Mesodermal cell (in vitro differentiated cells): ENCODE measurements at regions not wholly inside any gene's neighbourhood (a gene's known extent, or its start where the extent isn't known, plus 50 kb on each side); places are given as distances from the start of the nearest gene placed in this dataset.

ENCODE experiments used
- H3K27ac ChIP-seq: 2 replicates; pipeline ENCODE4 v1.7.0; 2013; ENCODE audit warnings: mild to moderate bottlenecking, low read depth, low read length, moderate library complexity; ENCODE audit not compliant: severe bottlenecking
- H3K36me3 ChIP-seq: 2 replicates; pipeline ENCODE4 v1.7.1; 2013; ENCODE audit warnings: mild to moderate bottlenecking, low read length, moderate library complexity; ENCODE audit not compliant: control insufficient read depth, insufficient read depth
- H3K4me1 ChIP-seq: one replicate; pipeline ENCODE4 v1.7.1; 2013; ENCODE audit warnings: mild to moderate bottlenecking, low read length; ENCODE audit not compliant: insufficient read depth, control insufficient read depth, poor library complexity, severe bottlenecking
- H3K4me3 ChIP-seq: 2 replicates; pipeline ENCODE4 v1.7.0; 2013; ENCODE audit warnings: low read length, control low read depth, mild to moderate bottlenecking; ENCODE audit not compliant: insufficient read depth, poor library complexity, severe bottlenecking; ENCODE audit errors: extremely low read depth
- H3K9me3 ChIP-seq: 2 replicates; pipeline ENCODE4 v1.7.1; 2013; ENCODE audit warnings: mild to moderate bottlenecking, low read length, moderate library complexity; ENCODE audit not compliant: control insufficient read depth
- WGBS, 2 experiments: methylation state at CpG; one replicate each; pipeline ENCODE4 v1.1.5; 2013; ENCODE audit warnings: missing lambda C conversion rate in 2 of 2; ENCODE audit not compliant: insufficient coverage in 2 of 2; 5-methylcytosine and 5-hydroxymethylcytosine counted together

GRCh38 chr12:114221957-114222630 is 183.8 kb downstream of the TBX5 start:
- Histone ChIP-seq H3K36me3 (no peaks in the 10 kb centered on the region), H3K9me3 (no peaks in the 10 kb centered on the region), H3K27ac (no peak overlapping the region)

DNA sequence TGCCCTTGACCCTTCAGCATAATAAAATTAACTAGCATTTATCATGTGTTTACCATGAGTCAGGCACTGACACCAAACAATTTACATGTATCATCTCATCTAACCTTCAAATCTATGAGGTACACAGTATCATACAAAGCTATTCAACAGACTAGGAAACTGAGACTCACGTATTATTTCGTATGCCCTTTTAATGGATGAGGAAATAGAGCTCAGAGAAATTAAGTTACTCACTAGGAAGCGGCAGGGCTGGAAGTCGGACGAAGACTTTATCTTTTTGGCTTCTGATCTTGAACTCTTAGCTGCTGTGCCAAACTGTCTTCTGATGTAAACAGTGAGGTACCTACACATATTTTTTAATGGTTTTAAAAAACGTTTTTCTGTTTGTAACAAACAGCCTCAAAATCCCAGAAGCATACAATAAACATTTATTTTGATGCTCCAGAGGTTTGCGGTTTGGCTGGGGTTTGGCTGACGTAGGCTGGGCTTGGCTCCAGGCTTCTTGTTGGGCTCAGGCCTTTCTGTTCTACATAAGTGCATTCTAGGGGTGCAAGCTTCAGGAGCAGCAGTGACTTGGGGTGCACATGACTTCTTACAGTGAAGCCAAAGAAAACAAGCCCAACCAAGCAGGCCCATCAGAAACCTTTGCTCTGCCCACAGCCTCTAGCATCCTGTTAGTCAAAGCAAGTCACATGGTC is 184.7 kb downstream of the TBX5 start:
- 85 to 96% methylated on average over 7 to 8 of the region's 8 CpGs for WGBS, 2 experiments
- Histone ChIP-seq H3K9me3 (no peaks in the 10 kb centered on the region), H3K27ac (no peak overlapping the region), H3K36me3 (no peaks in the 10 kb centered on the region), H3K4me3 (no peak overlapping the region), H3K4me1 (no peaks in the 10 kb centered on the region)

More at GRCh38 chr12:114221957-114222630, 183.8 kb downstream of the TBX5 start:
- Histone ChIP-seq H3K4me3 (no peak overlapping the region), H3K4me1 (no peaks in the 10 kb centered on the region)

DNA sequence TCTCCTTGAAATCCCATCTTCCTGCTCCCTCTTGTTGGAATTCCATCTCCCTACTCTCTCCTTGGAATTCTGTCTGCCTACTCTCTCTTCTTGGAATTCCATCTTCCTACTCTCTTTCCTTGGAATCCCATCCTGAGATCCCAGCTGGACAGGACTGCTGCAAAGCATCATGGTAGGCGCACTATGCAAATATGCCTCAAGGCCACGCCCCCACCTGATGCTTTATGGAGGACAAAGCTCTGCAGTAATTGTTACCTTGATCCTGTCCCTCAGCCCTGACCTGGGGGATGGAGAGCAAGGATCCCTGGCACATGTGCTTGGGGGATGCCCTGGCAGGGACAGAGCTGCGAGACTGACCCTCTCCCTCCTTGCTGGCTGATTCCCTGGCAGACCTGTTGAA is 185.6 kb downstream of the TBX5 start:
- no peaks in the 10 kb centered on the region for H3K4me1 ChIP-seq
- WGBS, 2 experiments = 80 to 100% methylated on average over 1 to 2 of the region's 3 CpGs
- H3K36me3 ChIP-seq = no peaks in the 10 kb centered on the region
- H3K27ac ChIP-seq = no peak overlapping the region
- H3K4me3 ChIP-seq = no peak overlapping the region
- no peaks in the 10 kb centered on the region for H3K9me3 ChIP-seq

DNA sequence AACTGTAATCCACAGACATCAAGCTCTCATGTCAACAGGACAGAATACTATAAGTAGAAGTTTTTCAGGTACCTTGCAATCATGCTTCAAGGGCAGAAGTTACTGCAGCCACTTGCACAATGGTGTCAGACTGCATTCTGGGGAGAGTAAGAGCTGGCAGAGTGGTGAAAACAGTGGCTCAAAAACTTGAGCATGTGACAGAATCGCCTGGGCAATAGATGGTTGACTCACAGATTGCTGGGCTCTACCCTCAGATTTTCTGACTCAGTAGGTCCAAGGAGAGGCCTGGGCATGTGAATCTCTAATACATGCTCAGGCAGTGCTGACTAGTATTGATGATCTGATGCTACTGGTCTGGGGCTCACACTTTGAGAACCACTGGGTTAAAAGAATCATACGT is 187.8 kb downstream of the TBX5 start:
- WGBS, 2 experiments = 73 to 86% methylated on average over 2 of the region's 2 CpGs
- Histone ChIP-seq H3K4me3 (no peak overlapping the region), H3K36me3 (no peaks in the 10 kb centered on the region), H3K27ac (no peak overlapping the region), H3K9me3 (no peaks in the 10 kb centered on the region), H3K4me1 (no peaks in the 10 kb centered on the region)

GRCh38 chr12:114215746-114216145 is 190.2 kb downstream of the TBX5 start:
- Histone ChIP-seq H3K9me3 (no peaks in the 10 kb centered on the region), H3K4me3 (no peak overlapping the region), H3K36me3 (no peaks in the 10 kb centered on the region), H3K27ac (no peak overlapping the region), H3K4me1 (no peaks in the 10 kb centered on the region)
- 93 to 100% methylated on average over 3 of the region's 6 CpGs for WGBS, 2 experiments

GRCh38 chr12:114213055-114213581 is 192.8 kb downstream of the TBX5 start:
- H3K27ac ChIP-seq = no peak overlapping the region
- H3K9me3 ChIP-seq = no peaks in the 10 kb centered on the region
- 17% methylated on average over 2 of the region's 2 CpGs; no CpG with 5 or more reads in 1 of the 2 experiments for WGBS, 2 experiments
- no peaks in the 10 kb centered on the region for H3K36me3 ChIP-seq
- no peak overlapping the region for H3K4me3 ChIP-seq
- H3K4me1 ChIP-seq = no peaks in the 10 kb centered on the region

GRCh38 chr12:114209861-114210260 is 196.1 kb downstream of the TBX5 start:
- no peaks in the 10 kb centered on the region for H3K9me3 ChIP-seq
- 89 to 90% methylated on average over 1 to 3 of the region's 3 CpGs for WGBS, 2 experiments
- H3K4me3 ChIP-seq = no peak overlapping the region

GRCh38 chr12:114206525-114206924 is 199.4 kb downstream of the TBX5 start:
- no peak overlapping the region for H3K27ac ChIP-seq
- no peak overlapping the region for H3K4me3 ChIP-seq
- H3K36me3 ChIP-seq = no peaks in the 10 kb centered on the region
- H3K4me1 ChIP-seq = no peaks in the 10 kb centered on the region
- H3K9me3 ChIP-seq = no peaks in the 10 kb centered on the region

More at GRCh38 chr12:114209861-114210260, 196.1 kb downstream of the TBX5 start:
- no peaks in the 10 kb centered on the region for H3K36me3 ChIP-seq
- H3K27ac ChIP-seq = no peak overlapping the region
- H3K4me1 ChIP-seq = no peaks in the 10 kb centered on the region

- Histone ChIP-seq H3K4me1 (no peaks in the 10 kb centered on the region), H3K36me3 (no peaks in the 10 kb centered on the region), H3K9me3 (no peaks in the 10 kb centered on the region), H3K27ac (no peak overlapping the region), H3K4me3 (no peak overlapping the region)
- WGBS, 2 experiments = 86 to 87% methylated on average over 2 of the region's 2 CpGs
Measured at GRCh38 chr12:114201794-114202193, 204.2 kb downstream of the TBX5 start.

DNA sequence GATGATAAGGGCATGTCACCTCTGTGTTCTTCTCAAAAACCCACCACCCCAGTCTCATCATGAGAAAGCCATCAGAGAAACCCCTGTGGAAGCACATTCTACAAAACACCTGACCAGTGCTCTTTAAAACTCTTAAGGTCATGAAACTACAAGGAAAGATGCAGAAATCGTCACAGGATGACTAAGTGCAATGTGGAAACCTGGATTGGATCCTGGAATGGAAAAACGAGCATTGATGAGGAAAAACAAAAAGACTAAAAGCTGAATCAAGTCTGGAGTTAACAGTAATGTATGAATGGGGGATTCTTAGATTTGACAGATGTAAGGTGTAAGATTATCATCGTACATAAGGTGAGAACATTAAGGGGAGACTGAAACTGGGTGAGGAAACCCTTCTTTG is 211.0 kb downstream of the TBX5 start:
- Histone ChIP-seq H3K4me1 (no peaks in the 10 kb centered on the region), H3K4me3 (no peak overlapping the region), H3K36me3 (no peaks in the 10 kb centered on the region), H3K27ac (no peak overlapping the region), H3K9me3 (no peaks in the 10 kb centered on the region)
- WGBS, 2 experiments = 61 to 85% methylated on average over 3 of the region's 3 CpGs

DNA sequence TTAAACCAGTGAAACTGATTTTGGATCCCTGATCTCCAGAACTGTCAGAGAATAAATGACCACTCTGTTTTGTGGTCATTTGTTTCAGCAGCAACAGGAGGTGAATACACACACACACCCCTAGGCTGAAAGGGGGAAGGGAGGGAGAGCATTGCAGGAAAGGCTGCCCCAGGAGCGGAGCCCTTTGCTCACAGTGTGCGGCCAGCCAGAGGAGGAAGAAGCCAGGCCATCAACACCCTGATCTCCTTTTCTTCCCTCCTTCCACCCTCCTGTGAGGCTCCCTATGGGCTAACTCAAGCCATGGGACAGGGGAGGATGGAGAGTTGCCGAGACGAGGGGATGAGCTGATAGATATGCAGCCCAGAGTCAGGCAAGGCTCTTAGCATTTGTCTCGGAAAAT is 211.9 kb downstream of the TBX5 start:
- Histone ChIP-seq H3K4me1 (no peaks in the 10 kb centered on the region), H3K4me3 (no peak overlapping the region), H3K27ac (no peak overlapping the region), H3K36me3 (no peaks in the 10 kb centered on the region), H3K9me3 (no peaks in the 10 kb centered on the region)
- 58 to 64% methylated on average over 2 to 3 of the region's 5 CpGs for WGBS, 2 experiments
